ENCODE measurements at regions not wholly inside any gene's neighbourhood (a gene's known extent, or its start where the extent isn't known, plus 50 kb on each side); places are given as distances from the start of the nearest gene placed in this dataset.
A peak's percentile ranks its signal among the peaks of the same experiment; 100 is the strongest.

GRCh38 chr2:113826346-113827285 is 63.3 kb upstream of the ACTR3 start (continued):
- TF ChIP-seq, protein P1, sequence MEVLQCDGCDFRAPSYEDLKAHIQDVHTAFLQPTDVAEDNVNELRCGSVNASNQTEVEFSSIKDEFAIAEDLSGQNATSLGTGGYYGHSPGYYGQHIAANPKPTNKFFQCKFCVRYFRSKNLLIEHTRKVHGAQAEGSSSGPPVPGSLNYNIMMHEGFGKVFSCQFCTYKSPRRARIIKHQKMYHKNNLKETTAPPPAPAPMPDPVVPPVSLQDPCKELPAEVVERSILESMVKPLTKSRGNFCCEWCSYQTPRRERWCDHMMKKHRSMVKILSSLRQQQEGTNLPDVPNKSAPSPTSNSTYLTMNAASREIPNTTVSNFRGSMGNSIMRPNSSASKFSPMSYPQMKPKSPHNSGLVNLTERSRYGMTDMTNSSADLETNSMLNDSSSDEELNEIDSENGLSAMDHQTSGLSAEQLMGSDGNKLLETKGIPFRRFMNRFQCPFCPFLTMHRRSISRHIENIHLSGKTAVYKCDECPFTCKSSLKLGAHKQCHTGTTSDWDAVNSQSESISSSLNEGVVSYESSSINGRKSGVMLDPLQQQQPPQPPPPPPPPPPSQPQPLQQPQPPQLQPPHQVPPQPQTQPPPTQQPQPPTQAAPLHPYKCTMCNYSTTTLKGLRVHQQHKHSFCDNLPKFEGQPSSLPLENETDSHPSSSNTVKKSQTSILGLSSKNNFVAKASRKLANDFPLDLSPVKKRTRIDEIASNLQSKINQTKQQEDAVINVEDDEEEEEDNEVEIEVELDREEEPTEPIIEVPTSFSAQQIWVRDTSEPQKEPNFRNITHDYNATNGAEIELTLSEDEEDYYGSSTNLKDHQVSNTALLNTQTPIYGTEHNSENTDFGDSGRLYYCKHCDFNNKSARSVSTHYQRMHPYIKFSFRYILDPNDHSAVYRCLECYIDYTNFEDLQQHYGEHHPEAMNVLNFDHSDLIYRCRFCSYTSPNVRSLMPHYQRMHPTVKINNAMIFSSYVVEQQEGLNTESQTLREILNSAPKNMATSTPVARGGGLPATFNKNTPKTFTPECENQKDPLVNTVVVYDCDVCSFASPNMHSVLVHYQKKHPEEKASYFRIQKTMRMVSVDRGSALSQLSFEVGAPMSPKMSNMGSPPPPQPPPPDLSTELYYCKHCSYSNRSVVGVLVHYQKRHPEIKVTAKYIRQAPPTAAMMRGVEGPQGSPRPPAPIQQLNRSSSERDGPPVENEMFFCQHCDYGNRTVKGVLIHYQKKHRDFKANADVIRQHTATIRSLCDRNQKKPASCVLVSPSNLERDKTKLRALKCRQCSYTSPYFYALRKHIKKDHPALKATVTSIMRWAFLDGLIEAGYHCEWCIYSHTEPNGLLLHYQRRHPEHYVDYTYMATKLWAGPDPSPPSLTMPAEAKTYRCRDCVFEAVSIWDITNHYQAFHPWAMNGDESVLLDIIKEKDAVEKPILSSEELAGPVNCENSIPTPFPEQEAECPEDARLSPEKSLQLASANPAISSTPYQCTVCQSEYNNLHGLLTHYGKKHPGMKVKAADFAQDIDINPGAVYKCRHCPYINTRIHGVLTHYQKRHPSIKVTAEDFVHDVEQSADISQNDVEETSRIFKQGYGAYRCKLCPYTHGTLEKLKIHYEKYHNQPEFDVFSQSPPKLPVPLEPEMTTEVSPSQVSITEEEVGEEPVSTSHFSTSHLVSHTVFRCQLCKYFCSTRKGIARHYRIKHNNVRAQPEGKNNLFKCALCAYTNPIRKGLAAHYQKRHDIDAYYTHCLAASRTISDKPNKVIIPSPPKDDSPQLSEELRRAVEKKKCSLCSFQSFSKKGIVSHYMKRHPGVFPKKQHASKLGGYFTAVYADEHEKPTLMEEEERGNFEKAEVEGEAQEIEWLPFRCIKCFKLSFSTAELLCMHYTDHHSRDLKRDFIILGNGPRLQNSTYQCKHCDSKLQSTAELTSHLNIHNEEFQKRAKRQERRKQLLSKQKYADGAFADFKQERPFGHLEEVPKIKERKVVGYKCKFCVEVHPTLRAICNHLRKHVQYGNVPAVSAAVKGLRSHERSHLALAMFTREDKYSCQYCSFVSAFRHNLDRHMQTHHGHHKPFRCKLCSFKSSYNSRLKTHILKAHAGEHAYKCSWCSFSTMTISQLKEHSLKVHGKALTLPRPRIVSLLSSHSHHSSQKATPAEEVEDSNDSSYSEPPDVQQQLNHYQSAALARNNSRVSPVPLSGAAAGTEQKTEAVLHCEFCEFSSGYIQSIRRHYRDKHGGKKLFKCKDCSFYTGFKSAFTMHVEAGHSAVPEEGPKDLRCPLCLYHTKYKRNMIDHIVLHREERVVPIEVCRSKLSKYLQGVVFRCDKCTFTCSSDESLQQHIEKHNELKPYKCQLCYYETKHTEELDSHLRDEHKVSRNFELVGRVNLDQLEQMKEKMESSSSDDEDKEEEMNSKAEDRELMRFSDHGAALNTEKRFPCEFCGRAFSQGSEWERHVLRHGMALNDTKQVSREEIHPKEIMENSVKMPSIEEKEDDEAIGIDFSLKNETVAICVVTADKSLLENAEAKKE (CRISPR knock-in tag; IDR thresholded peaks at IDR 0.05), result peak; percentile 36; the same call in 1 of the 2 replicates

- 0 out of 2 replicates have a peak, but pooled peaks cover 2% of the 10 kb centered on the region for H3K4me1 ChIP-seq (ENCODE audit: insufficient read depth)
- TF ChIP-seq POLR2AphosphoS5 (IDR thresholded peaks at IDR 0.05; ENCODE audit: low read depth) (no peak), EZH2 (IDR thresholded peaks at IDR 0.05; ENCODE audit: low read depth, unreplicated experiment) (no peak)
- 0 out of 2 replicates have a peak, but pooled peaks cover 5% of the 10 kb centered on the region for H3K9me2 ChIP-seq (ENCODE audit: insufficient read depth)
- no peak overlapping the region for H2AFZ ChIP-seq
- no peak overlapping the region for H3K4me3 Mint-ChIP-seq
- no peaks in the 10 kb centered on the region for H3K36me3 ChIP-seq (ENCODE audit: insufficient read depth)
- no peaks in the 10 kb centered on the region for H3K27me3 ChIP-seq (ENCODE audit: insufficient read depth)
- no peaks in the 10 kb centered on the region for H4K20me1 ChIP-seq (replicated peaks; ENCODE audit: insufficient read depth)
- H3K27me3 Mint-ChIP-seq (ENCODE audit: insufficient read depth, low read depth, poor library complexity), result peaks cover 1% of the 10 kb centered on the region
- H3K27ac ChIP-seq (ENCODE audit: low read depth), result no peak overlapping the region
- H3K9me3 Mint-ChIP-seq, result no peaks in the 10 kb centered on the region
- peaks cover 9% of the 10 kb centered on the region for H3K4me1 Mint-ChIP-seq
- no peak overlapping the region for H3K4me2 ChIP-seq
- H3K79me2 ChIP-seq (replicated peaks; ENCODE audit: insufficient read depth), result no peaks in the 10 kb centered on the region
- DNase-seq (ENCODE audit: low spot score), result no peak
- ATAC-seq, result no peak
- H3K27ac Mint-ChIP-seq, result no peak overlapping the region
- H3K4me3 ChIP-seq, result no peak overlapping the region
- H3F3A ChIP-seq (replicated peaks; ENCODE audit: low read depth), result no peaks in the 10 kb centered on the region
- no peaks in the 10 kb centered on the region for H3K36me3 Mint-ChIP-seq (ENCODE audit: low read depth)
Observed at GRCh38 chr2:113823716-113824595, 65.9 kb upstream of the ACTR3 start.
